NT2/D1 (cell line): ENCODE measurements at regions not wholly inside any gene's neighbourhood (a gene's known extent, or its start where the extent isn't known, plus 50 kb on each side); places are given as distances from the start of the nearest gene placed in this dataset.

Source experiments
- SUZ12 ChIP-seq: IDR thresholded peaks from 2 replicates; pipeline ENCODE4 v1.6.1; 2011; ENCODE audit not compliant: insufficient read length, insufficient read depth; ENCODE audit errors: extremely low read depth
- YY1 ChIP-seq: IDR thresholded peaks from 2 replicates; pipeline ENCODE4 v1.6.1; 2011; ENCODE audit not compliant: insufficient read length, insufficient read depth
- ZNF274 ChIP-seq: IDR thresholded peaks from 2 replicates; pipeline ENCODE4 v1.6.1; 2011; ENCODE audit warnings: mild to moderate bottlenecking, low read depth, low read length

GRCh38 chr4:108511618-108512017 lies 108.8 kb upstream of the RPL34 start:
- no peak for TF ChIP-seq YY1
- TF ChIP-seq ZNF274 = no peak
- no peak for TF ChIP-seq SUZ12
